HepG2 (cell line): ENCODE measurements at regions not wholly inside any gene's neighbourhood (a gene's known extent, or its start where the extent isn't known, plus 50 kb on each side); places are given as distances from the start of the nearest gene placed in this dataset.

ENCODE experiments used
- ATAC-seq: fragments of 200-7000 bp; cut with Tn5 transposase; 3 replicates; pipeline ENCODE4 v1.9.1; 2020; ENCODE audit warnings: mild to moderate bottlenecking, moderate library complexity
- BruUV-seq: library from RNA; stranded (reverse); fragments of 400-500 nt; replicated peaks from 2 replicates; lab custom pipeline; 2021; lab: Mats Ljungman, UMichigan
- CTCF ChIA-PET: fragments of 300-600 bp; formaldehyde crosslinking; extraction: SDS; loops from one replicate; lab custom pipeline; 2021; ENCODE audit warnings: low total read pairs, inconsistent platforms, low intra/inter-chr PET ratio; lab: Yijun Ruan, JAX
- POLR2A ChIA-PET: fragments of 350-600 bp; sonication (Branson Sonifier 250); formaldehyde crosslinking; loops from one replicate; lab custom pipeline; 2020; ENCODE audit warnings: antibody characterized with exemption, inconsistent platforms; lab: Yijun Ruan, JAX
- DNase-seq: peaks from one replicate; pipeline ENCODE4 v3.0.0-alpha.2; 2015; ENCODE audit warnings: low spot score
- FAIRE-seq: peaks from 3 replicates; lab custom pipeline; 2011; peaks lifted over from hg19 to GRCh38; lab: Jason Lieb, UNC
- H2AFZ ChIP-seq: one replicate; pipeline ENCODE4 v1.6.1; 2011; ENCODE audit warnings: low read length, inconsistent platforms
- H3K27ac ChIP-seq: fragments of 300-600 bp; 3 replicates; pipeline ENCODE4 v1.8.0; 2011; ENCODE audit warnings: mixed run types, mild to moderate bottlenecking, mixed read lengths, low read length, inconsistent platforms; ENCODE audit not compliant: insufficient read depth; ENCODE audit errors: extremely low read length
- H3K27me3 ChIP-seq, 2 experiments: fragments of 200-600 bp in 1 of 2; 2 replicates in 1 of 2; 3 replicates in 1 of 2; pipeline versions ENCODE4 v1.6.0 to v1.8.0; 2011; ENCODE audit warnings: low read length in 2 of 2, mild to moderate bottlenecking in 2 of 2, moderate library complexity in 2 of 2, inconsistent platforms in 1 of 2; ENCODE audit not compliant: insufficient read depth in 2 of 2, control insufficient read depth in 1 of 2
- H3K36me3 ChIP-seq, 2 experiments: fragments of 200-600 bp in 1 of 2; replicated peaks in 1 of 2; 2 replicates in 1 of 2; 3 replicates in 1 of 2; pipeline versions ENCODE4 v1.5.1 to v1.8.0; 2011; ENCODE audit warnings: low read length in 2 of 2, inconsistent platforms in 1 of 2; ENCODE audit not compliant: insufficient read depth in 2 of 2, control insufficient read depth in 1 of 2
- H3K4me1 ChIP-seq: 2 replicates; pipeline ENCODE4 v1.5.1; 2012; ENCODE audit warnings: low read length, inconsistent platforms; ENCODE audit not compliant: insufficient read depth
- H3K4me2 ChIP-seq: 2 replicates; pipeline ENCODE4 v1.6.0; 2011; ENCODE audit warnings: low read depth, low read length, inconsistent platforms
- H3K4me3 ChIP-seq, 3 experiments: fragments of 200-600 bp in 1 of 3; sonication (generic), shearing (Covaris generic) in 1 of 3; replicated peaks in 1 of 3; 2 replicates each; pipeline ENCODE4 v1.5.1; 2011 to 2016; ENCODE audit warnings: low read length in 3 of 3, inconsistent platforms in 2 of 3, low read depth in 2 of 3, mild to moderate bottlenecking in 2 of 3, control low read depth in 1 of 3, mixed read lengths in 1 of 3; ENCODE audit not compliant: insufficient read depth in 1 of 3
- H3K79me2 ChIP-seq: one replicate; pipeline ENCODE4 v1.6.1; 2011; ENCODE audit warnings: low read length, inconsistent platforms; ENCODE audit not compliant: insufficient read depth
- H3K9ac ChIP-seq: 2 replicates; pipeline ENCODE4 v1.6.0; 2011; ENCODE audit warnings: mild to moderate bottlenecking, low read depth, low read length, inconsistent platforms; ENCODE audit not compliant: insufficient read depth
- H3K9me3 ChIP-seq: 2 replicates; pipeline ENCODE4 v1.5.1; 2012; ENCODE audit warnings: mild to moderate bottlenecking, low read length
- H4K20me1 ChIP-seq: 2 replicates; pipeline ENCODE4 v1.6.0; 2011; ENCODE audit warnings: inconsistent platforms, mild to moderate bottlenecking, low read length, moderate library complexity; ENCODE audit not compliant: insufficient read depth
- CENPX ChIP-seq: sonication (generic); formaldehyde crosslinking; IDR thresholded peaks from 2 replicates; pipeline ENCODE4 v1.9.0; 2021; ENCODE audit warnings: mild to moderate bottlenecking, missing genetic modification reagents, moderate library complexity
- DNMT1 ChIP-seq: sonication (generic); formaldehyde crosslinking; IDR thresholded peaks from 2 replicates; pipeline ENCODE4 v1.5.1; 2020; ENCODE audit warnings: mild to moderate bottlenecking, missing genetic modification reagents
- GLI4 ChIP-seq: sonication (generic); formaldehyde crosslinking; IDR thresholded peaks from 2 replicates; pipeline ENCODE4 v1.5.1; 2020; ENCODE audit warnings: missing genetic modification reagents, mild to moderate bottlenecking, moderate library complexity, borderline replicate concordance
- HIVEP1 ChIP-seq: sonication (generic); formaldehyde crosslinking; IDR thresholded peaks from 2 replicates; pipeline ENCODE4 v1.4.0; 2020; ENCODE audit warnings: mild to moderate bottlenecking, missing genetic modification reagents
- ZNF564 ChIP-seq: sonication (generic); formaldehyde crosslinking; IDR thresholded peaks from 2 replicates; pipeline ENCODE4 v1.8.1; 2023; ENCODE audit warnings: mild to moderate bottlenecking, missing genetic modification reagents
- whole genome bisulfite sequencing: methylation state at CpG from one replicate; pipeline ENCODE4 v1.1.6; 2017; ENCODE audit warnings: low lambda C conversion rate; 5-methylcytosine and 5-hydroxymethylcytosine counted together
- in situ Hi-C: cut with HindIII; loops from 2 replicates; pipeline ENCODE4 v1.10.0; 2017; ENCODE audit warnings: low pct_unique_long_range_greater_than_20kb; ENCODE audit not compliant: extremely low pct_ligation_motif_present
- intact Hi-C: fragments of 100-400 bp; cut with micrococcal nuclease; formaldehyde crosslinking; loops from one replicate; pipeline ENCODE4 v1.10.0; 2022; ENCODE audit not compliant: unreplicated experiment
- TF ChIP-seq, protein P1 (sequence below): sonication (generic); formaldehyde crosslinking; IDR thresholded peaks from 2 replicates; pipeline ENCODE4 v1.5.1; 2020; ENCODE audit warnings: mild to moderate bottlenecking, missing genetic modification reagents

GRCh38 chr13:69373747-69374425, 733.7 kb upstream of the ATXN8OS start:
- TF ChIP-seq GLI4 (CRISPR knock-in tag) (no peak), CENPX (no peak), ZNF564 (CRISPR knock-in tag) (no peak), DNMT1 (CRISPR knock-in tag) (no peak), HIVEP1 (CRISPR knock-in tag) (no peak)
- TF ChIP-seq, protein P1, sequence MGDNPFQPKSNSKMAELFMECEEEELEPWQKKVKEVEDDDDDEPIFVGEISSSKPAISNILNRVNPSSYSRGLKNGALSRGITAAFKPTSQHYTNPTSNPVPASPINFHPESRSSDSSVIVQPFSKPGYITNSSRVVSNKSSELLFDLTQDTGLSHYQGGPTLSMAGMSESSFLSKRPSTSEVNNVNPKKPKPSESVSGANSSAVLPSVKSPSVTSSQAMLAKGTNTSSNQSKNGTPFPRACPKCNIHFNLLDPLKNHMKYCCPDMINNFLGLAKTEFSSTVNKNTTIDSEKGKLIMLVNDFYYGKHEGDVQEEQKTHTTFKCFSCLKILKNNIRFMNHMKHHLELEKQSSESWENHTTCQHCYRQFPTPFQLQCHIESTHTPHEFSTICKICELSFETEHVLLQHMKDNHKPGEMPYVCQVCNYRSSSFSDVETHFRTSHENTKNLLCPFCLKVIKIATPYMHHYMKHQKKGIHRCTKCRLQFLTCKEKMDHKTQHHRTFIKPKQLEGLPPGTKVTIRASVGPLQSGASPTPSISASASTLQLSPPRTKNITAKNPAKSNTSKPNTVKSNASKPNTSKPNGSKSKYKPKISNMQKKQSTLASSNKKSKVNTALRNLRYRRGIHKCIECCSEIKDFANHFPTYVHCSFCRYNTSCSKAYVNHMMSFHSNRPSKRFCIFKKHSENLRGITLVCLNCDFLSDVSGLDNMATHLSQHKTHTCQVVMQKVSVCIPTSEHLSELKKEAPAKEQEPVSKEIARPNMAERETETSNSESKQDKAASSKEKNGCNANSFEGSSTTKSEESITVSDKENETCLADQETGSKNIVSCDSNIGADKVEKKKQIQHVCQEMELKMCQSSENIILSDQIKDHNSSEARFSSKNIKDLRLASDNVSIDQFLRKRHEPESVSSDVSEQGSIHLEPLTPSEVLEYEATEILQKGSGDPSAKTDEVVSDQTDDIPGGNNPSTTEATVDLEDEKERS (CRISPR knock-in tag), result no peak
- TF ChIP-seq, all 625 proteins: peak for 0
- Histone ChIP-seq H4K20me1 (no peaks in the 10 kb centered on the region), H3K27me3 (no peaks in the 10 kb centered on the region), H3K4me2 (no peak overlapping the region), H3K4me3 (no peak overlapping the region), H3K36me3 (no peaks in the 10 kb centered on the region), H3K9ac (no peak overlapping the region), H3K27ac (no peak overlapping the region), H3K79me2 (no peaks in the 10 kb centered on the region), H2AFZ (no peak overlapping the region), H3K4me1 (no peaks in the 10 kb centered on the region), H3K9me3 (peaks cover 7% of the 10 kb centered on the region; the same call in 1 of the 2 replicates)
- ATAC-seq, result no peak
- POLR2A ChIA-PET, result no interaction called here
- in situ Hi-C loops, result no loop called here
- no peak for FAIRE-seq
- no peak for DNase-seq
- CTCF ChIA-PET, result no interaction called here
- 13% methylated on average over 5 of the region's 5 CpGs for WGBS
- no TSS peak for BruUV-seq
- intact Hi-C loops, result no loop called here
